GM12865 (cell line): ENCODE measurements at regions not wholly inside any gene's neighbourhood (a gene's known extent, or its start where the extent isn't known, plus 50 kb on each side); places are given as distances from the start of the nearest gene placed in this dataset.

Experiments
- DNase-seq: peaks from one replicate; pipeline ENCODE4 v3.0.0; 2010; ENCODE audit warnings: low read depth
- H3K4me3 ChIP-seq: 2 replicates; pipeline ENCODE4 v1.5.1; 2011; ENCODE audit warnings: mild to moderate bottlenecking, low read depth, low read length, control low read depth
- TF ChIP-seq, protein P1 (sequence below): IDR thresholded peaks from 2 replicates; pipeline ENCODE4 v1.5.1; 2011; ENCODE audit warnings: low read length, control low read depth, low read depth, inconsistent platforms; ENCODE audit not compliant: insufficient read depth; ENCODE audit errors: missing control alignments

DNA sequence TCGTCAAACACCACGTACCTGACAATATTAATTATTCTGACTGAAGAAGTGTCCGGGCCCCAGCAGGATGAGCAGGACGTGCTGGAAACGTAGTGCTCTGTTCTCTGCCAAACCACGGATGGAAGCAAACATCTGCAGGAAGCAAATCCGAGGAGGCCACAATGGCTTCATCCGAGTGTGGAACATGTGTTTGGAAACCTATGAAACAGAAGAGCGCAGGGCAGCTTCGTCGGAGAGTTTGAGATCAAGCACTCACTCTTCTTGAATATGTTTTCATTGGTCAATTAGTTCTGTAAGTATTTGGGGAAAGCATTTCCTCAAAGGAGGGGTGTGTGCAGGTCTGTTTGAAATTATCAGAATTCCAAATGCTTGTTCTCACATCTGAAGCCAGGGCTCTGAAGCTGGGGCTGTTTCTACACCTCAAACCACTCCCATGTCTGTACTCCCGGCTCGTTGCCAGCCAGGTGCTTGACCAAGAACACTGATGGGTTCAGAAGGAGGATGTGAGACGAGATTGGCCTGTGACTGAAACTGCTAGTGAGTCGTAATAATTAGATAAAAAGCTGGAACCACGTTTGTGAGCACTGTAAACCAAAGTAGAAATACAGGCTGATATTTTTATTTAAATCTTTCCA is 356.6 kb upstream of the SALL3 start:
- TF ChIP-seq, protein P1, sequence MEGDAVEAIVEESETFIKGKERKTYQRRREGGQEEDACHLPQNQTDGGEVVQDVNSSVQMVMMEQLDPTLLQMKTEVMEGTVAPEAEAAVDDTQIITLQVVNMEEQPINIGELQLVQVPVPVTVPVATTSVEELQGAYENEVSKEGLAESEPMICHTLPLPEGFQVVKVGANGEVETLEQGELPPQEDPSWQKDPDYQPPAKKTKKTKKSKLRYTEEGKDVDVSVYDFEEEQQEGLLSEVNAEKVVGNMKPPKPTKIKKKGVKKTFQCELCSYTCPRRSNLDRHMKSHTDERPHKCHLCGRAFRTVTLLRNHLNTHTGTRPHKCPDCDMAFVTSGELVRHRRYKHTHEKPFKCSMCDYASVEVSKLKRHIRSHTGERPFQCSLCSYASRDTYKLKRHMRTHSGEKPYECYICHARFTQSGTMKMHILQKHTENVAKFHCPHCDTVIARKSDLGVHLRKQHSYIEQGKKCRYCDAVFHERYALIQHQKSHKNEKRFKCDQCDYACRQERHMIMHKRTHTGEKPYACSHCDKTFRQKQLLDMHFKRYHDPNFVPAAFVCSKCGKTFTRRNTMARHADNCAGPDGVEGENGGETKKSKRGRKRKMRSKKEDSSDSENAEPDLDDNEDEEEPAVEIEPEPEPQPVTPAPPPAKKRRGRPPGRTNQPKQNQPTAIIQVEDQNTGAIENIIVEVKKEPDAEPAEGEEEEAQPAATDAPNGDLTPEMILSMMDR = no peak
- DNase-seq = no peak
- no peak overlapping the region for H3K4me3 ChIP-seq

DNA sequence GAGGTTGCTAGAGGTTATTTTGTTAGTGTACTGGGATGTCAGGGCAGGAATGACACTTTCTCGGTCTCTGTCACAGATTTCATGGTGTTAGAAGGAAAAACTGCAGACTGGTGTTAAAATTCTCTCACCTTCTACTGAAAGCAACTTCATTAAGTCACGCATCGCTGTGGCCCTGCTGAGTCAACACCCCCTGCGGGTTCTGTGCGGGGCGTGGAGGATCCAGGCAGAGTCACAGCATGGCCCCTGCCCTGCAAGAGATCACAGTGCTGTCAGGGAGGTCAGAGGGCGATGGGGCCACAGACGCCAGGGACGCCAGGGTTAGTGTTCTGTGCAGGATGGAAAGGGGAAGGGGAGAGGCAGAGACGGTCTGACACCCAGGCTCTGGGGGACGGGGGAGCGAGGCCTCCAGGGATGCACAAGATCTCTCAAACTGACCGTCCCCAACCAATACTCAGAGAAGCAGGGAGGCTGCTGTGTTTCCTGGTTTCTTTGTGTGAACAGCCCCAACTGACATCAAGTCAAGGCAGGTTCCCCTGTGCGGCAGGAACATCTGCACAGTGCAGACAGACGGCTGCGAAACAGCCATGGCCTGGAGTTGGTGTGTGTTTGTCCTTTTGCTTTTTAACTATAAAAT is 354.9 kb upstream of the SALL3 start:
- H3K4me3 ChIP-seq = no peak overlapping the region
- TF ChIP-seq, protein P1 = no peak
- no peak for DNase-seq

DNA sequence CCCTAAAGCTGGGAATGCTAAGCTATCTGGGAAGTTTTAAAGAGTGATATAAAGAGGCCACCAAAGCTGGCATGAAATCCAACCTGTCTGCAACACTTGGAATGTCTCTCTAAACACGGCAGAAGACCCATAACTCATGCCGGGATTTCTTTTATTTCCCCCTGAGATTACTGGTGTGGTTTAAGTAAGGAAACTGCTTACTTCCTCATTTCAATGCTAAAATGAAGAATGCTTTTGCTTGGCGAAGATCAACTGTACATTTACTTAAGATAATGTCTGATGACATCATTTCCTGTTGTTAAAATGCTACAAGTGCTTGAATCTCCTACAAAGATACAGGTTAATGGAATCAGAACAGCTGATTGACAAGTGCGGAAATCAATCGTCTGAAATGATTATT is 353.8 kb upstream of the SALL3 start:
- no peak overlapping the region for H3K4me3 ChIP-seq
- TF ChIP-seq, protein P1 = no peak
- DNase-seq = no peak

DNA sequence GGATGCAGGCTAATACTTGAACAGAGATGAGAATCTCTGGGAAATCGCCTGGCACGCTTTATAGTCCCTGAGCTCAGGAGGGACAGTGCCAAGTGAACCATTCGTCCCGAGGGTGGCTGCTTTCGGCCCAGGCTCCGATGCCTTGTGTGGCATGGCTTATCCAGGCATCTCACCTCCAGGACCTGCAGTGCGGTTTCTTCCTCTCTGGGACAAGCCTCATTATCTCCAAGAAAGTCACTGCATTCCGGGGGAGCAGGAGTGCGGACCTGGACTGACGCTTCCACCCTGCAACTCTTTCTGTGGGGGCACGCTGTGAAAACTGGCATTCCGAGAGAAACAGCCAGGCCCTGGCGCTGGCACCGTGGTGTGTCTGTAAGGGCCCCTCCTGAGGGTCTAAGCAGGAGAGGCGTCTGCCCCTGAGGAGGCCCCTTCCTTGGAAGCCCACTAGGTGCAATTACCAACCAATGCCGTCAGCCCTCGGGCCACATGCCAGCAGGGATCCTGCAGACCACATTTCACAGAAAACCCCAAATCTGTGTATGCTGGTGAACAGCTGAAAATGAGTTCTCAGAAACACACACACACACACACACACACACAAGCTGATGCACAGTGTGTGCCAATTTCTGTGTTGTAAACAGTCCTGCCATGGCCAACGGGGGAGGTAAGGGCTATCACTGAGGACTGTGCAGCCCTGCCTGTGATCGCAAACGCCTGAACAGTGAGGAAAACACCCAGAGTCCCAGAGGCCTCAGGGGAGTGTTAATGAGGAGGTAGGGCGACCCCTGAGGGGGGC is 351.9 kb upstream of the SALL3 start:
- no peak for DNase-seq
- TF ChIP-seq, protein P1 = no peak

DNA sequence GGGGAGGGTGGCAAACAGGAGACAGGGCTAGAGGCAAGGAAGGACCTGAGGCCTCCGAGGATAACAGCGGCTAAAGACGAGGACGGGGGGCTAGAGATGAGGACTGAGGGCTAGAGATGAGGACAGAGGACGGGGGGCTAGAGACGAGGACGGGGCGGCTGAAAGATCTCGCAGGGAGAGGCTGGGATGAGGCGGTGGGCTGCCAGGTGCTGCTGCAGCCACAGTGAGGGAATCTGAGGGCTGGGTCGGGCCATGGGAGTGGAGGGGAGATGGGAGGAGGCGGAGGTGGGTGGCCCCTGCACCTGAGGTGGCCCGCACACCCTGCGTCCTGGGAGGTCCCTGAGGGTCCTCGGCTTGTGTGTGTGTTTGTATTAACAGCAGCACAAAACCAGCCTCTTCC is 350.2 kb upstream of the SALL3 start:
- TF ChIP-seq, protein P1 = no peak
- DNase-seq = no peak
- H3K4me3 ChIP-seq = no peak overlapping the region

More for the DNA sequence above, 351.9 kb upstream of the SALL3 start:
- no peak overlapping the region for H3K4me3 ChIP-seq

DNA sequence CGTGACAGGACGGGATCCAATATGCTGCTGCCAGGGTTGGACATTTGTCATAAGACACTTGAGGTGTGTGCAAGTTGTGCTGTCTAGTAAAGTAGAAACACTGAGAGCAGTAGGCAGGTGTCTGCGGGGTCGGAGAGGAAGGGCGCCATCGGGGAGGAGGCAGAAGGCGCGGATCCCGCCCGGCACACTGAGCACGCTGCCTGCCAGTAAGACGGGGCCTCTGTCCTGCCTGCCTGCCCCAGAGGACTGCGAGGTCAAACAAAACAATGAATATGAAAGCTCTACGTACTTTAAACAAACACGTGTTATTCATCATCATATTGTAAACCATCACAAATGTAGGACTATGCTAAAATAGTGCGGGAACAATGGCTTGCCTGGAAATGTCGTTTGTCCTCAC is 349.3 kb upstream of the SALL3 start:
- TF ChIP-seq, protein P1 = no peak
- DNase-seq = no peak
- H3K4me3 ChIP-seq = no peak overlapping the region
